C1 segment of cervical spinal cord (tissue), 14 donors: ENCODE measurements at regions not wholly inside any gene's neighbourhood (a gene's known extent, or its start where the extent isn't known, plus 50 kb on each side); places are given as distances from the start of the nearest gene placed in this dataset.
"Not testable (repeated sequence)": the region's sequence is repeated elsewhere in the genome, so short reads cannot be mapped to it uniquely, and the experiment has no call there.

Experiments used
- DNase-seq, 14 donors: peaks; one replicate each; lab custom pipeline; 2025; lab: John Stamatoyannopoulos, UW

- not testable (repeated sequence) for DNase-seq
These were observed 195.0 kb upstream of the NBEA start for GRCh38 chr13:34747056-34747455.

GRCh38 chr13:34747507-34747906, 194.6 kb upstream of the NBEA start:
- DNase-seq = peak in 1 of 14 donors; percentile 28

GRCh38 chr13:34748073-34748472, 194.0 kb upstream of the NBEA start:
- DNase-seq = peak in 1 of 14 donors; percentile 44

- no peak for DNase-seq
These were observed 193.5 kb upstream of the NBEA start for GRCh38 chr13:34748596-34748995.

GRCh38 chr13:34749046-34749445, 193.0 kb upstream of the NBEA start:
- no peak for DNase-seq

GRCh38 chr13:34750078-34750931, 191.8 kb upstream of the NBEA start:
- DNase-seq = peak in 1 of 14 donors; percentile 62

- no peak for DNase-seq
These were observed 191.0 kb upstream of the NBEA start for GRCh38 chr13:34751044-34751443.

- DNase-seq = no peak
These were observed 190.6 kb upstream of the NBEA start for GRCh38 chr13:34751492-34751891.

- no peak for DNase-seq
These were observed 189.6 kb upstream of the NBEA start for GRCh38 chr13:34752283-34752960.

- DNase-seq = no peak
These were observed 185.9 kb upstream of the NBEA start for GRCh38 chr13:34756136-34756535.

- DNase-seq = no peak
These were observed 185.5 kb upstream of the NBEA start for GRCh38 chr13:34756572-34756971.

- DNase-seq = no peak
These were observed 184.6 kb upstream of the NBEA start for GRCh38 chr13:34757441-34757840.

GRCh38 chr13:34758628-34759027, 183.4 kb upstream of the NBEA start:
- no peak for DNase-seq

GRCh38 chr13:34762312-34762711, 179.8 kb upstream of the NBEA start:
- DNase-seq = no peak

- DNase-seq = no peak
These were observed 177.8 kb upstream of the NBEA start for GRCh38 chr13:34764246-34764645.

- DNase-seq = no peak
These were observed 176.5 kb upstream of the NBEA start for GRCh38 chr13:34765446-34766180.

GRCh38 chr13:34767778-34768177, 174.3 kb upstream of the NBEA start:
- DNase-seq = no peak

- no peak for DNase-seq
These were observed 169.9 kb upstream of the NBEA start for GRCh38 chr13:34772206-34772605.

- DNase-seq = no peak
These were observed 169.2 kb upstream of the NBEA start for GRCh38 chr13:34772881-34773280.

GRCh38 chr13:34776390-34776981, 165.6 kb upstream of the NBEA start:
- DNase-seq = no peak

- DNase-seq = no peak
These were observed 164.8 kb upstream of the NBEA start for GRCh38 chr13:34777089-34777913.
